ENCODE measurements at regions not wholly inside any gene's neighbourhood (a gene's known extent, or its start where the extent isn't known, plus 50 kb on each side); places are given as distances from the start of the nearest gene placed in this dataset.

- Histone ChIP-seq H3K4me3 (replicated peaks in 1 of 3; ENCODE audit: insufficient read depth in 1 of 3, low read depth in 2 of 3, low read length in 3 of 3) (no peak overlapping the region), H4K20me1 (ENCODE audit: insufficient read depth, low read length) (no peaks in the 10 kb centered on the region), H3K9ac (ENCODE audit: insufficient read depth, low read depth, low read length) (no peak overlapping the region), H2AFZ (ENCODE audit: low read length) (no peak overlapping the region), H3K9me3 (ENCODE audit: low read length) (no peaks in the 10 kb centered on the region), H3K4me2 (ENCODE audit: low read depth, low read length) (no peak overlapping the region), H3K36me3 (replicated peaks in 1 of 2; ENCODE audit: control insufficient read depth in 1 of 2, insufficient read depth in 2 of 2, low read length in 2 of 2) (no peaks in the 10 kb centered on the region), H3K27ac (ENCODE audit: extremely low read length, insufficient read depth, low read length) (no peak overlapping the region), H3K4me1 (ENCODE audit: insufficient read depth, low read length) (no peaks in the 10 kb centered on the region), H3K79me2 (ENCODE audit: insufficient read depth, low read length) (no peaks in the 10 kb centered on the region), H3K27me3 (ENCODE audit: control insufficient read depth in 1 of 2, insufficient read depth in 2 of 2, low read length in 2 of 2) (peaks cover 0 to 10% of the 10 kb centered on the region in 2 experiments; a peak in 2 of 5 replicates)
- DNase-seq (ENCODE audit: low spot score) (no peak), ATAC-seq (no peak), FAIRE-seq (no peak)
- CTCF ChIA-PET (ENCODE audit: low intra/inter-chr PET ratio, low total read pairs): no interaction called here
- intact Hi-C loops (cut with micrococcal nuclease; ENCODE audit: unreplicated experiment): no loop called here
- in situ Hi-C loops (cut with HindIII; ENCODE audit: extremely low pct_ligation_motif_present, low pct_unique_long_range_greater_than_20kb): no loop called here
- WGBS (ENCODE audit: low lambda C conversion rate): 14% methylated on average over 5 of the region's 5 CpGs
- no TSS peak for BruUV-seq (replicated peaks)
- POLR2A ChIA-PET: no interaction called here
- TF ChIP-seq RBFOX2 (IDR thresholded peaks at IDR 0.05; ENCODE audit: low read depth, low read length) (no peak), ZNF619 (CRISPR knock-in tag; IDR thresholded peaks at IDR 0.05) (no peak), DBP (CRISPR knock-in tag; IDR thresholded peaks at IDR 0.05; ENCODE audit: not compliant biosample characterization) (no peak), ZNF646 (CRISPR knock-in tag; IDR thresholded peaks at IDR 0.05) (no peak), ZNF747 (CRISPR knock-in tag; IDR thresholded peaks at IDR 0.05; ENCODE audit: borderline replicate concordance) (no peak), ARID4A (CRISPR knock-in tag; IDR thresholded peaks at IDR 0.05; ENCODE audit: borderline replicate concordance) (no peak)
- TF ChIP-seq, protein P1, sequence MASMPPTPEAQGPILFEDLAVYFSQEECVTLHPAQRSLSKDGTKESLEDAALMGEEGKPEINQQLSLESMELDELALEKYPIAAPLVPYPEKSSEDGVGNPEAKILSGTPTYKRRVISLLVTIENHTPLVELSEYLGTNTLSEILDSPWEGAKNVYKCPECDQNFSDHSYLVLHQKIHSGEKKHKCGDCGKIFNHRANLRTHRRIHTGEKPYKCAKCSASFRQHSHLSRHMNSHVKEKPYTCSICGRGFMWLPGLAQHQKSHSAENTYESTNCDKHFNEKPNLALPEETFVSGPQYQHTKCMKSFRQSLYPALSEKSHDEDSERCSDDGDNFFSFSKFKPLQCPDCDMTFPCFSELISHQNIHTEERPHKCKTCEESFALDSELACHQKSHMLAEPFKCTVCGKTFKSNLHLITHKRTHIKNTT (CRISPR knock-in tag; IDR thresholded peaks at IDR 0.05): no peak
Observed at GRCh38 chr12:4216187-4216927, 57.2 kb upstream of the CCND2 start.
